HG03060 (cell line): ENCODE measurements at regions not wholly inside any gene's neighbourhood (a gene's known extent, or its start where the extent isn't known, plus 50 kb on each side); places are given as distances from the start of the nearest gene placed in this dataset.
"Not testable (repeated sequence)": the region's sequence is repeated elsewhere in the genome, so short reads cannot be mapped to it uniquely, and the experiment has no call there.

ENCODE experiments used
- ATAC-seq: cut with Tn5 transposase; IDR thresholded peaks from one replicate; pipeline ENCODE4 v1.9.1; 2021; ENCODE audit warnings: low read depth, moderate number of reproducible peaks; ENCODE audit not compliant: unreplicated experiment

DNA sequence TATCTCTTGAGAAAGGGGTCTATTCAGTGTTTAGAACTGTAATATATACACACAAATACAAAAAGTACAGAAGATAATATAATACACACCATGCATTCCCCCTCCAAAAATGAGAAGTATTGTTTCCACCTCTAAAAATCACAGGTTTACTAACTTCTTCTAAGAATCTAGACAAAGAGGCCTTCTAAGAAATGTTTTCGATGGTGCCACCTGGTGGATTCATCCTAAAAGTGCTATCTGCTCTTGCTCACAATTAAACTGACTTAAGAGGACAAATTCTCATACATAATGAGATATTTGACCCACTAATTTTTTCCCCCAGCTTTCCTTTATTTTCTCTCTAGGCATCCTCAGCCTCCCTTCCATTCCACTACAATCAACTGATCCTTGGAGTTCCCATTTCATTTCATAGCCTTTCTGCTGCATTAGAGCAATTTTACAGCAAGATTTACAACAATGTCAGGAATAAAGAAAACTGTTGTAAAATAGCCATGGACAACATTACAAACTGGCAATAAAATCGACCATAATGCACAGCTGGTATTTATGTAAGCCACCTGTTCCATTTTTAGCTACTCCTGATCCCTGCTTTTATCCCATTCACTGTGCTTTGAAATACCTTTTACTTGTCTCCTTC, 124.6 kb downstream of the ARRDC4 start:
- no peak for ATAC-seq

DNA sequence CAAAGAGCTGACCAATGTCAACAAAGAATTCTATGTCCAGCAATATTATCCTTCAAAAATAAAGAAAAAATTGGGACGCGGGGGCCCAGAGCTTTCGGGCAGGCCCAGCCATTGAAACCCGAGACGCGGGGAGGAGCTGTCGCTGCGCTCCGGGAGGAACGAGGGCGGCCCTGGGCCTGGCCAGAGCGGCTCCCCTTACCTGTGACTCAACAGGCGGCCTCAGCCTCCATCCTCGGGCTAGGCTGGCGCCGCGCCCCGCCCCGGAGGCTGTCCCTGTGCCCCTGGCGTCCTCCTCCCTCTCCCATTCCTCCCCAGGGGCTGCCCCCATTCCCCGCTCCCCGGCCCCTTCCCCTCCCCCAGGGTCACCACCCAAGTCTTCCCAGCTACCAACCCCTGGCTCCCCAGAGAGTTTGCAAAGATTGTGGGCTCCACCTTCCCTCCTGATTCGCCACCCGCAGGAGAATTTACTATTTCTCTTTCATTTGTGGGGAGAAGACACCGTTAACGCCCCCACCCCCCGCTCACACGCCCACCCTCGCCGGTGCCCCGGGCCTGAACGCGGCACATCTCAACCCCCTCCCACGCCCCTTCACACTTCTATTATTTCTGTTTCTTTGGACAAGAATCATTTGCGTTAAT, 127.9 kb downstream of the ARRDC4 start:
- ATAC-seq = not testable (repeated sequence)

DNA sequence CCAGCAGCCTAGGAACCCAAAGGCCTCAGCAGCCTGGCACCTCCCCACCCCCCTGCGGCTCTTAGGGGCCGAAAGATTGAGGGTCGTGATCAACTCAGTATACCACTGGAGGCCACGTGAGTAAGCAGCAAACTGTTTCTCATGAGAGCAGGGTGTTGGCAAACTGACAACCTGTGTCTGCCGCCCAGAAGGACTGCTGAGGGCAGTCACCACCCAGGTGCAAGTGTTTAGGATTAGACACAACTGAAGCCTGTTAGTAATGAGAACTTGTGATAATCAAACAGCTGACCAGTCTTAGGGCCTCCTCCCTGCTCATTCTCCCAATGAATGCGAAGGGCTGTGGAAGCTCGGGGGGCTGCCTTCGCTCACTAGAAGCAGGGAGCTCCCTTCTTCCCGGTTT, 128.8 kb downstream of the ARRDC4 start:
- ATAC-seq = not testable (repeated sequence)

DNA sequence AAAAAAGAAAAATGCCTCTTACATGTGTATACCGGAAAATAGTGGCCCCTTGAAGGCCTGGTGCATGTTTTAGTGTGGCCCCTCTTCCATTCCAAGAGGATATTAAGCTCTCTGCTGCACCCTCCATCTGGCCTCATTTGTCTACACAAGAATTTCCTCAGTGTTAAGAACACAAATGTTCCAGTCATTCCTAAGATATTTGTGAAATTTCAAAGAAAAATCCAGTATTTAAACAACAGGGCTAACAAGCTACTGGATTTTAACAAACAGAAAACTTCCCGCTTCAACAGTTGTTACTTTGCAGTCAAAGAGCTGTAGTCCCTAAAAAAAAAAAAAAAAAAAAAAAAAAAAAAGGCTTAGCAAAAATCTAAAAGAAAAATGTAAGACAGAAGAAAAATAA, 137.5 kb downstream of the ARRDC4 start:
- ATAC-seq = not testable (repeated sequence)

DNA sequence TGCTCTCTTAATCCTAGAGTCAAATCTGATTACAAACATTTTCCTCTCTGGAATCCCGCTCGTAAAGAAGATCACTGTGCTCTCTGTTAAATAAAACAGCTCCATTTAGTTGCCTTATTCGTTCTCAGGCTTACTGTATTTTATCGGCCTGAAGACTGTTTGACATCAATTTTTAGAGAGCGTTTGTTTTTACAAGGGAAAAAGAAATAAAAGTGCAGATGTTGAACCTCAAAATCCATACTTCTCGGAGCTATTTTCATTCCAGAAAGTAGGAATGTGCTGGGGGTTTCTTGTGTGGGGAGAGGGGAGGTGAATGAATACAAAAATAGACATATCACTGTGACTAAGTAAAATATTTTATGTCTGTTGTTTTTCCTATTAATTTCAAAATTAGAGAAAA, 140.1 kb downstream of the ARRDC4 start:
- not testable (repeated sequence) for ATAC-seq

DNA sequence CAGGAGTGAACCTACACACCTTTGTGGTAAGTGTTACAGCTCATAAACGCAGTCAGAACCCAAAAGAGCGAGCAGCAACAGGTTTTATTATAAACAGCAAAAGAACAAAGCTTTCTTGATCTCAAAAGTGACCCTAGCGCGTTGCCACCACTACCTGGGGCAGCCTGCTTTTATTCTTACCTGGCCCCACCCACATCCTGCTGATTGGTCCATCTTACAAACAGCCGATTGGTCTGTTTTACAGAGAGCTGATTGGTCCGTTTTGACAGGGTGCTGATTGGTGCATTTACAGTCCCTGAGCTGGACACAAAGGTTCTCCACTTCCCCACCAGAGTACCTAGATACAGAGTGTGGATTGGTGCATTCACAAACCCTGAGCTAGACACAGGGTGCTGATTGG, 143.1 kb downstream of the ARRDC4 start:
- no peak for ATAC-seq

DNA sequence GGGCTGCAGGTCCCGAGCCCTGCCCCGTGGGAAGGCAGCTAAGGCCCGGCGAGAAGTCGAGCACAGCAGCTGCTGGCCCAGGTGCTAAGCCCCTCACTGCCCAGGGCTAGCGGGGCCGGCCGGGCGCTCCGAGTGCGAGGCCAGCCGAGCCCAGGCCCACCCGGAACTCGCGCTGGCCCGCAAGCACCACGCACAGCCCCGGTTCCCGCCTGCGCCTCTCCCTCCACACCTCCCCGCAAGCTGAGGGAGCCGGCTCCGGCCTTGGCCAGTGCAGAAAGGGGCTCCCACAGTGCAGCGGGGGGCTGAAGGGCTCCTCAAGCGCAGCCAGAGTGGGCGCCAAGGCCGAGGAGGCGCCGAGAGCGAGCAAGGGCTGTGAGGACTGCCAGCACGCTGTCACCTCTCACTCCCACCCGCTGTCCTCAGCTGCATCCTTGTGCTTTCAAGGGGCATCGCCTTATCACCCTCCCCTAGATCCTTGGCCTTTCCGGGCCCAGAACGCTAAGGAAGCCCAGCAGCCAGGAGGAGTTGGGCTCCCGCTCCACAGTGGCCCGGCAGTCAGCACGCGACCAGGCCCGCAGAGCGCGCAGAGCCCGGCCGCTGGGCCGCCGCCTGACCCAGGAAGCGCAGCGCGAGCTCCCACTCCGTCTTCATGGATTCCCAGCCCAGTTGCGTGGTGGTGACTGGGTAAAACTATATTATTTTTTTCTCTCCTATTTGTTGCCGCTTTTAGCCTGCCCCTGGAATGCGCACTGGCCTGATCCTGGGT, 144.1 kb downstream of the ARRDC4 start:
- not testable (repeated sequence) for ATAC-seq

DNA sequence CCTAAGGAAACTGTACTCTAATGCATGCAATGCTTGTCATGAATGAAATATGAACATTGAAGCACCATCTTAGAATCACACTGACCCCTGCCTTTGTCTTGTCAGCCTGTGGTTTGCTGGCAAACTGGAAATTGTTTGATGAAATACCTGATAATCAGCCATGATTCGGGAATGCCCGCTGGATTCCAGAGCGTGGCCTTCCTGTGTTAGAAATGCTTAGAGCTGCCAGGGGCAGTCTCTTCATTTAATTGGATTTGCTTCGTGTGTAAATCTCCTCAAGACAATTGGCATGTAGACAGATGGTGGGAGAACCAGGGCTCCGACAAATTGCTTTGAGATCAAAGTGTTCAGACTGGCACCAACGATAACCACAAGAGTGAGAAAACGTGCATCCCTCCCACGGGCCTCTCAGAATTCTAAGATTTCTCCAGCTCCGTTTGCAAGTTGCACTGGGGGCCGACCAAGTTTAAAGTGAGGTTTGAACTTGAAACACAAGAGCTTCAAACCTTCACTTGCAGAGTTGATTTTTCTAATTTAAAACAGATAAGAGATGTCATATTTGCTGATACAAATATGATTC, 146.2 kb downstream of the ARRDC4 start:
- ATAC-seq = not testable (repeated sequence)

DNA sequence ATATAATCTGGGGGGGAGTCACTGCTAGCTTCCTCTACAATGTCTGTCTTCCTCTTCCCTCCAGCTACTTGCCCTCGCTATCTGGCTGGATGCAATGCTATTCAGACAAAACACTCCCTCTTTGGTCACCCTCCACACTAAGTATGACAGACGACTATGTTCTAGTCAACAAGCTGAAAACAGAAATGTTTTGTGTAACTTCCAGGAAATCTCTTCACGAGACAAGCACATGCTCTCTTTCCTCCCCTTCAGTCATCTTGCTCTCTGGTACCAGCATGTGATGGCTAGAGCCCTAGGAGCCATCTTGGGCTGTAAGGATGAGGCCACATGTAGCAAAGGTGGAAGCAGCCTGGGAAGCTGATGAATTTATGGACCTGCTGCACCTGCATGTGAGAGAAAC, 151.3 kb downstream of the ARRDC4 start:
- no peak for ATAC-seq

DNA sequence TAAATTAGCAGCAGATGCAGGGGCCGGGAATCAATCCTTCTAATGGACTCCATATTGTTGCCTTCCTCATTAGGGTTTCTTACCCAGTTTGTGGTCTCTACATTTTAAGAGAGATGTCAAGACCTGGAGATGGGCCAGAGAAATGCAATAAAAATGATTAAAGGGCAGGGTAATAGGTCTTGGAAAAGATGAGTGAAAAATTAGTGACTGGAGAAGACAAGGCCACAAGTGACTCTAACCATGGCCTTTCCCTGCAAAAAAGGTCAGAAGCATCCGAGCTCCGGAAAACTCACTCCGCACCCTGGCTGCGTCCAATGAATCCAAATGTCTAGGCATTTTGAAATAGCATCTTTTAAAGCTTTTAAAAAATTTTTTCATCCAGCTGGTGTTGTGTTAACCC, 152.8 kb downstream of the ARRDC4 start:
- ATAC-seq = no peak

DNA sequence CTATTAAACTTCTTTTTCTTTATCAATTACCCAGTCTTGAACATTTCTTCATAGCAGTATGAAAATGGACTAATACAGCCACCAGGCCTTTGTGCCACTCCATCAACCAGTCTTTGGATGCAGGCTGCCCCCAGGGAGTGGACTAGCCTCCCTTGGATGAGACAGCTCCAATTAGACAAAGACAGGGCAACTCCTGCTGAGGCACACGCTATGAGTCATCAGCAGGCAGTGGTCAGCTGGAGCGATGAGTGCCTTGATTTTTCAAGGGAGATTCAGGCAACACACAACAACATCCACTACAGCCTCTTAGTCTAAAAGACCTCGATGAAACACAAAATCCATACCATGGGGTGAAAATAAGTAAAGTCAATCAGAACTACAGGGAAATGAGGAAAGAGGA, 160.1 kb downstream of the ARRDC4 start:
- no peak for ATAC-seq

DNA sequence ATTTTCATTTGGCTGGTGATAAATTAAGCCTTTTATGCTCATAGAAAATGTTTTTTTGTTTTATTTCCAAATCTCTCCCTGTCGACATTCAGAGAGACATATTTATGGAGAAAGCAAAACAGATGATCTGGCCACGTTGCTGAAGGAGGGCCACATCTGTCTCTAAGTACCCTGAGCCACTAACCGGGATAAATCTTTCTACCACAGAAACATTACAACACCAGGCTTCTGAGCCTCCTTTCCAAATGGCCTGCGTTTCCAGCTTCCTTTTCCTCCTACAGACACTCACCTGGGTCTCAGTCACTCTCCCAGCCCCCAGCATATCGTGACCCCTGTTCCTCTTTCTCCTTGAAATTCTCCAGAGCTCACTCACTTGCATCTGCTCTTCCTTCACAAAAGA, 161.0 kb downstream of the ARRDC4 start:
- no peak for ATAC-seq

DNA sequence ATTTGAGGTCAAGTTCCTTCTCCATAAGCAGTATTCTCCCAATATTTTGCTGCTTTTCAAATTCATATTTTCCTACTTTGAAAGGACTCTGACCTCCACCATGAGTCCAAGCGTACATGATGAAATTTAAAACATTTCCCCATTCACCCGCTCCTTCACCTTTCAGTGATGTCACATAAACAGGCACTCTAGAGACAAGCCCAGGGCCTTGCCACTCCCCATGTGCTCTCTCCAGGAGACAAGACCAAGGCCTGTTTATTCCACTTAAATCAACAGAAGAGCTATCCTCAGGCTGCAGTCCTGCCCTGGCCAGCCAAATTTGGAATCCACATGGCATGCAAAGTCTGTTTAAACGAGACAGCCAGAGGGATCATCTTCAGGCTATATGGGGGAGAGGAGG, 161.5 kb downstream of the ARRDC4 start:
- no peak for ATAC-seq

DNA sequence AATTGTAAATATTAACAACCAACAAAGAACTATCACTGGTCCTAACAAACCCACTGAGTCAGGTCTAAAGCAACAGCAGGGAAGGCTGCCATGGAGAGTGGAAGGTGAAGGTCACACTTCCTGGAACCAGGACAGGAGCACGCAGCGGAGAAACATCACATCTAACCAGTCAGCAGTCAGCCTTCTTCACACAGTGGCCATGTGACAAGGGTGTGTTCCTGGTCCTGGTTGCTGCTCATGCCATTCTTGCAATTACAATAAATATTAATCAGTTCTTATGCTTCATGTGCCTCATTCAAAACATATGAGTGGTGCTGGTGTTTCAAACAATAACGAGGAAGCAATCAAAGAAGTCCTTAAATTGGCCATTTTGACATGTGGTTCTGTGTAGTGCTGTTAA, 162.8 kb downstream of the ARRDC4 start:
- no peak for ATAC-seq

DNA sequence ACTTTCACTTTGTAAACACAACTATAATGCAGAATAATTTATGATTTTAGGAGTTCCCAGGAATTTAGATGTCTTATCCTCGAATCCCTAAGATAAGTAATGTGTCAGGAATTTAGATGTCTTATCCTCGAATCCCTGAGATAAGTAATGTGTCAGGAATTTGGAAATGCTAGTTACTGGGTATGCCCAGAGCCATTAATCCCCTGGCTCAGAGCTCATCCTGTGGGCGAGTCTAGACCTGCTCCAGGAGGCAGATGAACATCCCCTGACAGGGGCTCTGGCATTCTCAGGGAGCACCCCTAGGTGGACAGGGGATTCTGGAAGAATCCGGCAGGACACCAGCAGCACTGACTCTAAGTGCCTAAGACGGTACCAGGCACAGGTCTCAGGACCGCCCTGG, 163.3 kb downstream of the ARRDC4 start:
- no peak for ATAC-seq

DNA sequence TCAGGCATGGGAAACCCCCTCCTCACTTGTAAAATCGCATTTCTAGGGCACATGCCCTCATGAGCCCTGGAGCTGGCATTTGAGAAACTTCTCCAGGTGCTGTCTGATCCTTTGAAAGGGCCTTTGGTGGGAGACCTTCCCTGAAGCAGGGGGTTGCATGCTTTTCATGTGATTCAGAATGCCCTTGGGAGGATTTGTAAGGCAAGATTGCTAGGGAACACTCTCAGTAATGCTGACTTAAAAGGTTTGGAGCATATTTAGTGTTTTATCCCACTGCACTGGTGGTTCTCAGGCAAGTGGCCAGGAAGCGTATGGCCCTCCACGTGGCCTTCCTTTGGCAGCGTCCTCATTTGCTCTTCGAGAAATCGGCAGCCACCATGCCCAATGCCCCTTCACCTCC, 164.1 kb downstream of the ARRDC4 start:
- ATAC-seq = no peak

DNA sequence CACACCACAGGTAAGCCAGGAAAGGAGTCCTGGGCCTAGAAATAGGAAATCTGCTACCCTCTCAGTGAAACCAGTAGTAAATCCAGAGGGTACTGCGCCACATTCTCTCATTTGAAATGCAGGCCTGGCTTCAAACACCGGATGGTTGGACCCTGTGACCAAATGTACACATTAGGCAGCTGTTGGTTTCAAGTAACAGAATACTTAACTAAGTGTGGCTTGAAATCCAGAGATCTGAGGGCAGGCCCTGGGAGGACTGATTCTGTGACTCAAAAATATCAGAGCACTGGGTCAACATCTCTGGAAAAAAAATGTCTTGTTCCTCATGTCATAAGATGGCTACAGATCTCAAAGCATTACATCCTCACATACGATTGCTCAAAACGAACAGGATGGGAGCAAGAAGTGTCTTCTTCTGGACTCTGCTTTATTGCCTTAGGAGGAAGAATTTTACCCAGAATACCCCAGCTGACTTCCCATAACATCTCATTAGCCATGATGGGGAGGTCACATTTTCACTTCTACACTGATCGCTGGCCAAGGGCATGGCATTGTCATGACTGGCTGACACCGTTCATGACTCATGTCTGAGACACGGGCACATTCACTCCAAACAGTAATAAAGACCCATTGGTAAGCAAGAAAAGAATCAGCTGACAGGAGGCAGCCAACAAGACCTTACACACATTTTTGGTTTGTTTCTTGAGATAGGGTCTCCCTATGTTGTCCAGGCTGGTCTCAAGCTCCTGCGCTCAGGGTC, 166.0 kb downstream of the ARRDC4 start:
- ATAC-seq = no peak

DNA sequence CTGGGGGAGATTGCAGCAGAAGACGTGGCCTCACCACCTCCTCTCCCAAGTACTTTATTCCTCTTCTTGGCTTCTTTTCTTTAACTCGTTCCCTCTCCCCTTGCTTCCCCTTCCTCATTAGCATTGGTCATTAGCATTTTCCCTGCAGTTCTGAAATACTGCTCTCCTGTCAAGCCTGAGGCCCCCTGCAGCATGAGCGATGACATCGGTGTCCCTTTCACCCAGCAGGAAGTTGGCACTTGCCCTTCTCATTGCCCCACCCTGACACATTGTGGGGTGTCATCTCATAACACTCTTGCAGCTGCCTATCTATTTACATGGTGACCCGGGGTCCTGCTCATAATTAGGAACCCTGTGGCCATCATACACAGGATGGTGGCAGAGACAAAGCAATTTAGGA, 167.1 kb downstream of the ARRDC4 start:
- ATAC-seq = no peak

DNA sequence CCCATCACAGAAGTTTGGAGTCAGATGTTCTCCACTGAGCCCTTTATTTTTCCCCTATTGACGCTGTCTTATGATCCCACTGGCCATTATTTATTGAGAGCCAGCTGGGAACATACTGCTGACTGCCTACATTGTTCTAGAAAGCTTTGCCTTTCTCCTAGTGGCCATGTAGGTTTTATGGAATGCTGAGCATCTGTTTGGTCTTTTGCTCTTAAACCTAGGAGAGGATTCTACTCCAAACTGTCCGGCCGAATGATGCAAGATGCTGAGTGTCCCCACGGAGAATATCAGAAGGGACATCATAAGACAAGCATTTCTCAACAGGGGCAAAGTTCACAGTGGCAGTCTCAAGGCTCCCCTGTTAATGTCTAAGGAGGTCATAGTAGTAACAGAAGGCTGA, 171.4 kb downstream of the ARRDC4 start:
- no peak for ATAC-seq

DNA sequence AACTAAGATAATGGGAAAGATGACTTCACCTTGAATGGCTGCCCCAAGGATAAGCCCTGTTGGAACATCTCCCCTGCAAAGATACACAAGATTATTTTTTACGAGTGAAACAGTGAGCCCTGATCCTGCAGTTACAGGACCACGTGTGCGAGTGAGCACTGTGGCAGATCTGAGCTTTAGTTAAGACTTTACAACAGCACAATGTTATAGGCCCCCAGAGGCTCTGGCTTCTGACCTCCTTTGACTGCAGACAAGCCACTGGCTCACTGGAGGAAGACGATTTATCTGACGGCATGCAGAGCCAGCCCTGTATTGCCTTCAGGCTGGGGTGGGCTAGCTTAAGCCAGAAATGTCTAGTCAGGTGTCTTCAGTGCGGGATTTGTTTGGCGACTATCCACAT, 174.4 kb downstream of the ARRDC4 start:
- ATAC-seq = no peak

DNA sequence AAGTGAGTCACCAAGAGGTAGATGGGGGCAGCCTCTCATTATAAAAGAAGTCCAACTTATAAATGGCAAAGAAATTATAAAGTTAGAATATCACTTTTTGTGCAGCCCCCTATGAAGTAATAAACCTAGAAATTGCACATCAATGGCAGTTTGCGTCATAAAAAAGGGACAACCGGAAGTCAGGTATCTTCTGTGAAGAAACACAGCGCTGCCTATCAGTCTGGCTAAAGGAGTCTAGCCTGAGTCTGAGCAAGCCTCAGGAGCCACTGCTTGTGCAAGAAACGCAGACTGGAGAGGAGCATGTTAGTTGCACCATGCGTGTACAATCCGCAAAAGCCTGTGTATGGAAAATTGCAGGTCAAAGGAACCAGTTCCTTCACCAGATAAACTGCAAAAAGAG, 178.4 kb downstream of the ARRDC4 start:
- no peak for ATAC-seq
